GM19463 (cell line): ENCODE measurements at regions not wholly inside any gene's neighbourhood (a gene's known extent, or its start where the extent isn't known, plus 50 kb on each side); places are given as distances from the start of the nearest gene placed in this dataset.
"Not testable (repeated sequence)": the region's sequence is repeated elsewhere in the genome, so short reads cannot be mapped to it uniquely, and the experiment has no call there.

Source experiments
- ATAC-seq: cut with Tn5 transposase; IDR thresholded peaks from one replicate; pipeline ENCODE4 v1.9.1; 2021; ENCODE audit warnings: mild to moderate bottlenecking, moderate library complexity; ENCODE audit not compliant: unreplicated experiment

GRCh38 chr13:86840250-86841191 is 830.6 kb upstream of the SLITRK5 start:
- no peak for ATAC-seq

- ATAC-seq, result no peak
These were observed 829.9 kb upstream of the SLITRK5 start for GRCh38 chr13:86841264-86841663.

GRCh38 chr13:86846501-86846900 is 824.7 kb upstream of the SLITRK5 start:
- ATAC-seq, result no peak

GRCh38 chr13:86848716-86849115 is 822.5 kb upstream of the SLITRK5 start:
- ATAC-seq, result no peak

GRCh38 chr13:86856991-86857390 is 814.2 kb upstream of the SLITRK5 start:
- no peak for ATAC-seq

- ATAC-seq, result no peak
These were observed 813.0 kb upstream of the SLITRK5 start for GRCh38 chr13:86858216-86858615.

GRCh38 chr13:86862137-86862536 is 809.0 kb upstream of the SLITRK5 start:
- ATAC-seq, result no peak

- no peak for ATAC-seq
These were observed 806.8 kb upstream of the SLITRK5 start for GRCh38 chr13:86864376-86864775.

- no peak for ATAC-seq
These were observed 800.7 kb upstream of the SLITRK5 start for GRCh38 chr13:86870444-86870843.

- ATAC-seq, result no peak
These were observed 793.7 kb upstream of the SLITRK5 start for GRCh38 chr13:86877441-86877840.

- ATAC-seq, result no peak
These were observed 792.4 kb upstream of the SLITRK5 start for GRCh38 chr13:86878781-86879180.

GRCh38 chr13:86881390-86881789 is 789.8 kb upstream of the SLITRK5 start:
- no peak for ATAC-seq

- no peak for ATAC-seq
These were observed 789.1 kb upstream of the SLITRK5 start for GRCh38 chr13:86882107-86882506.

- ATAC-seq, result no peak
These were observed 788.3 kb upstream of the SLITRK5 start for GRCh38 chr13:86882835-86883234.

GRCh38 chr13:86892330-86892729 is 778.8 kb upstream of the SLITRK5 start:
- no peak for ATAC-seq

- no peak for ATAC-seq
These were observed 770.3 kb upstream of the SLITRK5 start for GRCh38 chr13:86900906-86901305.

- ATAC-seq, result no peak
These were observed 764.9 kb upstream of the SLITRK5 start for GRCh38 chr13:86906127-86906874.

GRCh38 chr13:86907156-86907555 is 764.0 kb upstream of the SLITRK5 start:
- no peak for ATAC-seq

- no peak for ATAC-seq
These were observed 761.9 kb upstream of the SLITRK5 start for GRCh38 chr13:86909318-86909717.

GRCh38 chr13:86914757-86915156 is 756.4 kb upstream of the SLITRK5 start:
- ATAC-seq, result no peak

- ATAC-seq, result not testable (repeated sequence)
These were observed 753.7 kb upstream of the SLITRK5 start for GRCh38 chr13:86917438-86917837.

GRCh38 chr13:86918682-86919081 is 752.5 kb upstream of the SLITRK5 start:
- ATAC-seq, result no peak
